ENCODE measurements at regions not wholly inside any gene's neighbourhood (a gene's known extent, or its start where the extent isn't known, plus 50 kb on each side); places are given as distances from the start of the nearest gene placed in this dataset.
"Not testable (repeated sequence)": the region's sequence is repeated elsewhere in the genome, so short reads cannot be mapped to it uniquely, and the experiment has no call there.

DNA sequence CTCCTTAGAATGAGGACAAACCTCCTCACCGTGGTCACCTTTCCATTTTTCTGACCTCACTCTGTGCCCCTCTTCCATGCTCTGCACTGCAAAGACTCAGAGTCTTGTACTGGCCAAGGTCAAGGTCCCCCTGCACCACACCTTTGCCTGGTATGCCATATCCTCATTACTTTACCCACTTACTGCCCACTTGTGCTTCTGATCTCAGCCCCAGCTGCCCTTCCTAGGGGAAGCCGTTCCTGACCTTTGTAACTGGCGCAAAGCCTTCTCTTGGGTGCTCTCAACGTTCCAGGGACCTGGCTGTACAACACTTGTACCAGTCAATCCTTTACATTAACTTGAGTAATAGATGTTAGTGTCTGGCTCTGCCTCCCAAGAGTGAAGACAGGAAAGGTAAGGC lies 256.0 kb downstream of the SV2B start:
- in situ Hi-C loops (cut with HindIII; ENCODE audit: low sequenced_read_pairs) = no loop called here

DNA sequence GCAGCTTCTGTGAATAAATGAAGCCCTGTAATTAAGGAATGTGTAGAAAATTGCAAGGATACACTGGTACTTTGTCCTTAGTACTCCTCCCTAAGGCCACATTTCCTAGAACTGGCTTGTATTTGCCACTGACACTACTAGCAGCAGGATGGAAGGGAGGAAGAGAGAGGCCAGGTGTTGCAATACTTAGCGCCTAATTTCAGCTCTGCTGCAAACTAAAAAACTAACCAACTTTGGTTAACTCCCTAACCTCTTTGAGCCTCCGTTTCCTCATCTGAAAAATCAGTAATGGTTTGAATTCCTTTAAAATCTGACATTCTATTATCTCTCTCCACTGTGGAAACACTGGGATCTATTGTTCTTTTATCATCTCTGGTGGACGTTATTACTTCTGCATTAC lies 257.0 kb downstream of the SV2B start:
- in situ Hi-C loops (cut with HindIII; ENCODE audit: low sequenced_read_pairs) = no loop called here

DNA sequence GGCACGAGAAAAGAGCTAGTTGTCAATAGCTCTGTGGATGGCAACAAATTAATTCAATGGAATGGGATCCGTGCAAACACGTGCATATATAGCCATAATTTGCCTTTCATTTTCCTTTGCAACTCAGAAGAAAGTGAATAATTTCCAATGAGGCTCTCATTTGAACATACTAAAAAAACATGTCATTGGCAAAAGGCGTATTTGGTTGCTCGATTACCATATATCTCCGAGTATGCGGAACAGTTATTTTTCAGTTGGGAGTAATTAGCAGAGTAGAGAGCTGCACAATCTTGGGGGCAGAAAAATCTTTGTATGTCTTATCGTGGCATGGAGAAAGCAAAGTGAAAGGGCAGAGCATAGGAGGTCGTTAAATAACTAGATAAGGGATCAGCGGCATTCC lies 257.4 kb downstream of the SV2B start:
- in situ Hi-C loops (cut with HindIII; ENCODE audit: low sequenced_read_pairs) = no loop called here

DNA sequence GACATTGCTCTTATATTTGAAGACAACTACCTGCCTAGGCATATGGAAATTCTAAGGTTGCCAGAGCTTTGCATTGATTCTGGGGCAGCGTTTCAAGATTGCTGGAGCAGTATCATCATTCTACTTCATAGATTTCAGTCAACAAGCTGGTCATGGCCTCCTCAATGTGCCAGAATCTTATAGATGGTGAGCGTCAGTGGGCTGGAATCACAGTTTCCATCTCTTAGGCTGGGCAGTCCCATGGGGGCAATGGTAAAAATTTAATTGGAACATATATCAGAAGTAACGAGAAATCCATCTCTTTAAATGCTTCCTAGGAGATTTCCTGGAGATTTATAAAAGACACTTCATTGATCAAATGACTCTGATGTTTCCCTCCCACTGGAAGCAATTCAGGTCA lies 258.3 kb downstream of the SV2B start:
- in situ Hi-C loops (cut with HindIII; ENCODE audit: low sequenced_read_pairs) = no loop called here

DNA sequence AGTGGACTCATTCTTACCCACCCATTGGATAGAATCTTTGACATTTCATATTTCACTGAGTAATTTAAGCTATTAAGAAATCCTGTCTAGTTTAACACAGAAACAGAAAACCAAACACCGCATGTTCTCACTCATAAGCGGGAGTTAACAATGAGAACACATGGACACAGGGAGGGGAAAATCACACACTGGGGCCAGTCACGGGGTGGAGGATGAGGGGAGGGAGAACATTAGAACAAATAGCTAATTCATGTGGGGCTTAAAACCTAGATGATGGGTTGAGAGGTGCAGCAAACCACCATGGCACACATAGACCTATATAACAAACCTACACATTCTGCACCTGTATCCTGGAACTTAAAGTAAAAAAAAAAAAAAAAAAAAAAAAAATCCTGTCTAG lies 261.6 kb downstream of the SV2B start:
- in situ Hi-C loops (cut with HindIII; ENCODE audit: low sequenced_read_pairs) = not testable (repeated sequence)

DNA sequence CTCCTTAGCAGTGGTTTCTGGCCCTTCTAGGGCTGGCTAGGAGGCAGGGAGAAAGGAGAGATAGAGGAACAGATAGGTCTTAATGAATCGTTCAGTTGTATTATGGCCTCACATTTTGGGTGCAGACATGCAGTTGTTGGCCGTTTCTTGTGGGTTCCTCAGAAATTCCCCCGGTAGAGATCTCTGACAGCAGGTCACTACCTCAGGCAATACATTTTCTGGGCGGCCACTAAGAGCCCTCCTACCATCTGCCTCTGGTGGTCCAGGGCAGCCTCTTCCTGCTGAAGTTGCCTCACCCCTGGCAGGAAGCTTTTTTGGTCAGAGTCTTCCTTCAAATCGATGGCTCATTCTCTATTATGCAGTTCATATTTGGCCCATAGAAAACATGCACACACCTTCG lies 266.1 kb downstream of the SV2B start:
- in situ Hi-C loops (cut with HindIII; ENCODE audit: low sequenced_read_pairs) = no loop called here

DNA sequence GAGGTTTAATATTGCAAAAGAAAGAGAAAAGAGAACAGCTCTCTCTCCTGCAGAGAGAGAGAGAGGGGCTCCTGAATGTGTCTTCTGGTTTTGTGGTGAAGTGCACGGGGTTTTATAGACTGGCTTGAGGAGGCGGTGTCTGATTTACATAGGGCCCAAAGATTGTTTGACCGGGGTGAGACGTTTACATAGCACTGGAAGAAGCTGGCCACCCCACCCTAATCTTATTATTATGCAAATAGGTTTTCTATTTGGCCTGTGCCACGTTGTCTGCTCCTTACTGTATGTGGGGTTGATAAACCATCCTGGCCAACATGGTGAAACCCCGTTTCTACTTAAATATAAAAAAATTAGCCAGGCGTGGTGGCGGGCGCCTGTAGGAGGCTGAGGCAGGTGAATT lies 268.6 kb downstream of the SV2B start:
- in situ Hi-C loops (cut with HindIII; ENCODE audit: low sequenced_read_pairs) = no loop called here

DNA sequence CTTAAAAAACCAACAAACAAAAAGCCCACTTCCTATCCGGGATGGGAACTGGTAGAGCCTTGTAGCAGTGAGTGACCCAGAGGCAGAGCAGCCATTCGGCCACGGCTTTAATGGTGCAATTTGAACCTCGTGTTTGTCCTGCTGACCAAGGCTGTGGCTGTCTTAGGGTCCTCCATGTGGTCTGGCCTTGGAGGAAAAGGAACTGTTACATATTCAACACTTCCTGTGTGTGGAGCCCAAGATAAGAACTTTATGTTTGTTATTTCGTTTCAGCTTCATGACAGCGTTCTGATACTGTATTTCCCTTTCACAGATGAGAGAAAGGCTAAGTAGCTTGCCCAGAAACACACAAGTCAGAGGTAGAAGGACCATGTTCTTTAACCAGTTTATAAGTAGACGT lies 269.8 kb downstream of the SV2B start:
- in situ Hi-C loops (cut with HindIII; ENCODE audit: low sequenced_read_pairs) = no loop called here

DNA sequence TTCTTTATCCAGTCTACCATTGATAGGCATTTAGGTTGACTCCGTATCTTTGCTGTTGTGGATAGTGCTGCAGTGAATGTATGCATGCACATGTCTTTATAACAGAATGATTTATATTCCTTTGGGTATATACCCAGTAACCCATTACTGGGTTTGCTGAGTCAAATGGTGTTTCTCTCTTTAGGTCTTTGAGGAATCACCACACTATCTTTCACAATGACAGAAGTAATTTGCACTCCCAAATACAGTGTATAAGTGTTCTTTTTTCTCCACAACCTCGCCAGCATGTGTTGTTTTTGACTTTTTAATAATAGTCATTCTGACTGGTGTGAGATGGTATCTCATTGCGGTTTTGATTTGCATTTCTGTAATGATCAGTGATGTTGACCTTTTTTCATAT lies 271.3 kb downstream of the SV2B start:
- in situ Hi-C loops (cut with HindIII; ENCODE audit: low sequenced_read_pairs) = not testable (repeated sequence)

DNA sequence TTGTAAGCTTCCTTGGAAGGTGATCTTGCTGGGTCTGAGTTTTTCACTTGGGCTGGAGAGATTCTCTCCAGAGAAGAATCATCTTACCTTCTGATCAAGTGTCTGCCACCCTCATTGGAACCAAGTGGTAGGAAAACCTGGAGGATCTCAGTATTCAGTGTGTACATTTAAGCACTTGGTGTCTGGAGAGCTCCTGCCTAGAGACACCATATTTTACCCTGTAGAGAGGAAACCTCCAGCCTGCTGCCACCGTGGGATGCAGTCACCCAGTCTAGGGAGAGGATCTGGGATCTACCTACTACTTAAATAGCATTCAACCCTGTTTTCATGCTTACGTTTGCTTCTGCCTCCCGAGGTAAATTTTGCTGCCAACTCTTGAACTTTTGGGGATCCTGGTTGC lies 274.3 kb downstream of the SV2B start:
- in situ Hi-C loops (cut with HindIII; ENCODE audit: low sequenced_read_pairs) = no loop called here

DNA sequence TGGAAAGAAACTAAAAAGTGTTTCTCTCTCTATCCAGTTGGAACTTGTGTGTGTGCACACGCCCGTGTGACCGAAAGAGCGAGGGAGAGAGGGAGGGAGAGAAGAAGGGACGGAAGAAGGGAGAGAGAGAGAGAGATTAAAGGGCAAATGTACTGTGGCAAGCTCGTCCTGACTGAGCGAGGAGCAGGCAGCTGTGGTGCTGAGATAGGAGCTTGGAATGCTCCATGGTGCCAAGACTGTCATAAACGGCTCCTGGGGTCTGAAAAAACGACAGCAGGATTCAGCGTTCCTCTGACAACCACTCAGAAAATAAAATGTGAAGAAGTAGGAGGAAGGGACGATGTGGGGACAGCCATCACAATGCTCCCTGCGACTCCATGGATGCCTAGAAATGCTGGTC lies 276.0 kb downstream of the SV2B start:
- in situ Hi-C loops (cut with HindIII; ENCODE audit: low sequenced_read_pairs) = no loop called here

DNA sequence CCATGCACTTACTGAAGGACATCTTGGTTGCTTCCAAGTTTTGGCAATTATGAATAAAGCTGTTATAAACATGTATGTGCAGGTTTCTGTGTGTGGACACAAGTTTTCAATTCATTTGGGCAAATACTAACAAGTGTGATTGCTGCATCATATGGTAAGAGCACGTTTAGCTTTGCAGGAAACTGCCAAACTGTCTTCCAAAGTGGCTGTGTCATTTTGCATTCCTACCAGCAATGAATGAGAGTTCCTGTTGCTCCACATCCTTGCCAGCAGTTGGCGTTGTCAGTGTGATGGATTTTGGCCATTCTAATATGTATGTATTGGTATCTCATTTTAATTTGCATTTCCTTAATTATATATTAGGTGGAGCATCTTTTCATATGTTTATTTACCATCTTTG lies 280.1 kb downstream of the SV2B start:
- in situ Hi-C loops (cut with HindIII; ENCODE audit: low sequenced_read_pairs) = no loop called here

DNA sequence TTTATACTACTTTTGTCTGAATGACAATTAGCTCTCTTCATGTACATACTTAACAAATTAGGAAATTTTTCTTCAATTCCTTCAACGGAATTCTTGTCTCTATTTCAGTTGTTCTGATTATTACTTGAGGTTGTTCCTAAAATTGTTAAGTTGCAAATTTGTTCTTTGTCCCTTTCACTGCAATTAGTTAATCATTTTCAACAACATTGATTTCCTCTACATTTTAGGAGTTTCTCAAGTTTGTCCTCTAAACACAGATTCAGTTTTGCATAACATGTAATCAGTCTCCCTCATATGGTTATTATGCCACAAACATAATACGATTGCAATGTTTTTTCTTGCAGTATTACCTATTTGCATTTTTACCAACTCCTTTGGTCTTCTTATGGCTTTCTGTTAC lies 283.5 kb downstream of the SV2B start:
- in situ Hi-C loops (cut with HindIII; ENCODE audit: low sequenced_read_pairs) = no loop called here

DNA sequence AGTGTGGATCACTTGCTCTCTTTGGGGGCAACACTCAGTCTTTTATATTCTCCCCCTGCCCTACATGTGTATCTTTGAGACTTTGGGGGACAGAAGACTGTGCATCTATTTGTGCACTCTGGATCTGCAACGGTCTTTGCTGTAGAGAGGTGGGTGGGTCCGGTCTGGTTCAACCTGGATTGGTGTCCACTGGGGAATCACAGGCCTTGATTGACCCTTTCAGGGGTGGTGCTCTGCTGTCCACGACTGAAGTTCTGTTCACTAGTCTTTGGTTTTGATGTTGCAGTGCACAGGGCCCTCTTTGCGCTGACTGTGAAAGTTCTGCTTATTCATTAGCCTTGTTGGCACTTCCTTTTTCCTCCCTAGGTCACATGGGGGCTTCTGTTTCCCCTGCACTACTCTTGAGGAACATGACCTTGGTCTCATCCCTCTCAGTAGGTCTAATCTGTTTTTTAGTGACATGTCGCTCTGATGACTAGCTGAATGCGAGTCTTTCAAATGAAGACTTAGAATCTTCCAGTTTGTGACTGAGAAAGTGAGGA lies 284.2 kb downstream of the SV2B start:
- in situ Hi-C loops (cut with HindIII; ENCODE audit: low sequenced_read_pairs) = no loop called here

DNA sequence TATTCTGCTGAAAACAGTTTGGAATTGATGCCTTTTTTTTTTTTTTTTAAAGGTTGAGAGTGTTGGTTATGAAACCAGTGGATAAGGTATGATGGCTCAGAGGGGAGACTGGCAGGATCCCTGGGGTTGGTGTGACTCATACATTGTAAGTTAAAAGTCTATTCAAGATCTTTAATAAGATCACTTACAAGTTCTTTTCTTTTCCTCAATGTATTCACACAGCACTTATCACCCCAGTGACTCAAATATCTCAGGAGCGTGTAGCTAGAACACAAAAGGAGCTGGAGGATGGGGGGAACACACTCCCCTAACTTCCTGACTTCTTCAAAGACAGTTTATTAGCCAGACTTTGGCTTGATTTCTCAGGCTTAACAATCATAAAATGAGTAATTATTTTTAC lies 285.3 kb downstream of the SV2B start:
- in situ Hi-C loops (cut with HindIII; ENCODE audit: low sequenced_read_pairs) = no loop called here

DNA sequence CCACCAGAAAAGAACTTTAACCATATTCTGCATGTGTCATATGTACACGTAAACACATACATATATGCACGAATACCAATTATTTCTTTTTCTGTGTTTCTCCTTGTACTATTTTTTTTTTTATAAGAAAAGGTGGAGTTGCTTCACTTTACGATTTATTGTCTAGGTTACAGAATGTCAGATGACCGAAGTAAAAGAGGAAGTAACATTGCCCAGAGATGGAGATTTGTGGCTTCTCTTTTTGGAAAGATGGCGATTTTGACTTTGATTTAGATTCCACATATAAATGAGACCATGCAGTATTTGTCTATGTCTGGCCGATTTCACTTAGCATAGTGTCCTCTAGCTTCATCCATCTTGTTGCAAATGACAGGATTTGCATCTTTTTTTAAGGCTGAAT lies 293.1 kb downstream of the SV2B start:
- in situ Hi-C loops (cut with HindIII; ENCODE audit: low sequenced_read_pairs) = no loop called here

DNA sequence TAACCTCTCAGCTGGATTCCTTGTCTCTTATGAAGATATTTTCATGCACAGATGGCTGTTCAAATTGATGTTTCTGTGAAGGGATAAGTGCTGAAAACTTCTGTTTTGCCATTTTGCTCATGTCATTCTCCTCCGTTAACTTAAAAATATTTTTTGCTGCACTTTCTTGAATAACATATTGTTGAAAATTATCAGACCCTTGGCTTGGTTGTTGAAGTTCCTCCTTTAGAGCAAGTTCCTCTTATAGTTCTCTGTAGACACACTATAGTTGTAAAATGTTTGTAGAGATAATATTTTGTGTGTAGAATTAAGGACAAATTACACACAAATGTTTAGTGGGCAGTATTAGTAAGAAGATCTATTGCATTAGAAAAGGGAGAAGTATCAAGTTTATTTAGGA lies 300.4 kb downstream of the SV2B start:
- in situ Hi-C loops (cut with HindIII; ENCODE audit: low sequenced_read_pairs) = no loop called here

DNA sequence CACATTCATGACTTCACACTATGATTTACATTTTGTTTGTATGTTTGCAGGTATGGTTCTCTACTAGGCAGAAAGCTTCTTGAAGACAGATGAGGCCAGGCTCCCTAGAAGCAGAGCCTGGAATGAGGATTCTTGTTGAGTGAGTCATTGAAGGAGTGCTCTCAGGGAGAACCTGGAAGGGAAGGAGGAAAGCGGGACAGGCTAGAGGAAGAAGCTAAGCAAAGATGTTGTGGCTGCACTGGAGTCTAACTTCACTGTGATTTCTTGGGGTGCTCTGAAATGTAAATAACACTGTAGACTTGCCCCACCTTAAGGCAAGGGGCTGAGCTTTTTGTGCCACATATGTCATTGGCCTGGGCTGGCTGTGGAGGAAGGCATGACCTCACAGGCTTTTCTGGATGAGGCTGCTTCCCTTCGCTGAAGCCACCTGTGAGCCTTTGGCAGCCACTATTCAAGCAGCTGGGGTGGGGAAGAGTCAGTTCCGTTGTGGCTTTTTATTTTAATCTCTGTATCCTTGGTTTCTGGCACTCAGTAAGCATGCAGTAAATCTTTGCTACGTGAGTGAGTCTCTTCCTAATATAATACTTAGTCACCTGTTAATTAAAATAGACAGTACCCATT lies 307.3 kb downstream of the SV2B start:
- in situ Hi-C loops (cut with HindIII; ENCODE audit: low sequenced_read_pairs) = no loop called here

DNA sequence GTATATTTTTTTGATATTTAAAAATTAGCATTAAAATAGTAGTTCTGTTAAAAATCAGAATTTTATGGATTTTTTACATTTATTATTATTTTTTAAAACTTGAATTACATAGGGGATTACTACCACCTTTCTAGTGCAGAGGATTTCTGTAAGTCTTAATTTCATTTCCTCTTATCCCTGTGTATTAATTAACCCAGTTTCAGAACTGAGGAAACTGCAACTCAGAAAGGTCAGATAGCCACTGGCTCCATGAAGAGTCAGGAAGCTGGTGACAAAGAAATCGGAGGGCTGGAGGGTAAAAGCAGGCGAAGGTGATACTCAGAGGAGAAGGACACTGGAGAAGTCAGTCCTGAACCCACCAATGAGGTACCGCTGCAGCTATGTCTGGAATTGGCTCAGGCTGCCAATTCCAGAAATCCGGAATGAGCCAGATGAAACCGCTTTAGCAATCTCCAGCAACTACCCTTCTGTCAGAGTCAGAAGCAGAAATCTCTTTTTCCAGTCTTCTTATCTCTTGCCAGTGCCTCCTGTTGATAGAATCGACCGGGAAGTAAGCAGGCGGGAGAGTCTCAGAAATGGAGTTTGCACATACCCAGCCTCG lies 308.5 kb downstream of the SV2B start:
- in situ Hi-C loops (cut with HindIII; ENCODE audit: low sequenced_read_pairs) = no loop called here

DNA sequence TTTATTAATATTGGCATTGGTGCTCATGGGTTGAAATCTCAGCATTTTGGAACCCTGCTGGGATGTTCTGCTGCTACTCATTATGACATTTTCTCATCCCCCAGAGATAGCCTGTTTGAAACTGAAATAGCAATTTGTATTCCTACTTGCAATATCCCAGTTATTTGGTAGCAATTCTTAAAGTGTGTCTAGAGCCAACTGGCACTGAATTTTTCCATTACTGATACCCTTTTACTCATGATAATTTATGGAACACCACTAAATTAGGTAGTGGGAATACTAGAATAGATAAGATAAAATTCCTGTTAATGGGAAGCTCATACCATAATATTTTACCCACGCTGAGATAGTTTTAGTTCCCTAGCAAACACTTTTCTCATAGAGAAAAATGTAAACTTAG lies 309.3 kb downstream of the SV2B start:
- in situ Hi-C loops (cut with HindIII; ENCODE audit: low sequenced_read_pairs) = no loop called here

DNA sequence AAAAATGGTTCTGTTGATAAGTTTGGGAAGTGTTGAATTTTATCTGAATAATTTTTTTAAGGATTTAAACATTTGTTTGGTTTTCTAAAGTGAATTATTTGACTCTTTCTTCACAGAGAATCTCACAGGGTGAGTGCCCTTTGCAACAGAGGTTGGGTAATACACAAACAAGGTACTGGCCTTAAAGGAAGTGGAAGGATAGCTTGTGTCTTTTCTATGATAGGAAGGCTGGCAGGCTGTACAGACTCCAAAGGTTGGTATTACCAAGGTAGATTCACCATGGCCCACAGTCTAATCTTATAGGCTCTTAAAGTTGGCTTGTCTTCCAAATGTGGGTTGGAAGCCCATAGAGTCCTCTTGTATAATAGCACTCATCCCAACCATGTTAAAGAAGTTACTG lies 311.5 kb downstream of the SV2B start:
- in situ Hi-C loops (cut with HindIII; ENCODE audit: low sequenced_read_pairs) = no loop called here

DNA sequence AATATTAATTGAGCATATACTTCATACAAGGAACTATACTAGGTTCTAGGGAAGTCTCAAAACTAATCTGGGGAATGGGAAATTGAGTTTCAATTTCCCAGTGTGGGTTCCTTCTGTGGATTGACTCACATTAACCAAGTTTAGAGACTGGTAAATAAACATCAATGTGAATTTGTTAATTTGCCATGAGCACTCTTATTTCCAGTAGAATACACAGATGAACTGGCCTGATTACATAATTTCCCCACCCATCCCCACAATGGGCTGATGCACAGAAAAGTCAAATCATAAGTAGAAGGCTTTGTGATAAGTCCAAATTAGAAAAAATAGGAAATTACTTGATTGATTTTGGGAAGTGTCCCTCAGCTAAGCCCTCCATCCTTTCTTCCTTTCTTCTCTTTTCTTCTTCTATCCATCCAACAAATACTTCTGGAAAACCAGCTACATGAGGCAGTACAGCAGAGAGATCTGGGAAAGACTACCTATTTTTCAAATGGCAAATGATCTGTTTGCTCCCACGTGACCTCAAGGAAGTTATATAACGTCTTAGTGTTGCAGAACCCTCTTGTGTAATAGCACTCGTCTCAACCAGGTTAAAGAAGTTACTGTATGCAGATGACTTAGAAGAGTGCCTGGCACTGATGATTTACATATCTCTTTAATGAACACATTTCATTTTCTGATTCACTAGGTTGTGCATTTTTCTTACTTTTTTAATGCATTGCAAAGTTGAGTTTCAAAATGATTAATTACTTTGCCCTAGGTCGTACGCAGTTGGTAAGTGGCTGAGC lies 312.3 kb downstream of the SV2B start:
- in situ Hi-C loops (cut with HindIII; ENCODE audit: low sequenced_read_pairs) = no loop called here
